Fibroblast of skin of left biceps (primary cell): ENCODE measurements at regions not wholly inside any gene's neighbourhood (a gene's known extent, or its start where the extent isn't known, plus 50 kb on each side); places are given as distances from the start of the nearest gene placed in this dataset.
A peak's percentile ranks its signal among the peaks of the same experiment; 100 is the strongest.
"Not testable (repeated sequence)": the region's sequence is repeated elsewhere in the genome, so short reads cannot be mapped to it uniquely, and the experiment has no call there.

Source experiments
- DNase-seq, 2 experiments: peaks; one replicate each; pipeline ENCODE4 v3.0.0-alpha.2; 2013; ENCODE audit warnings: low read depth in 2 of 2

DNA sequence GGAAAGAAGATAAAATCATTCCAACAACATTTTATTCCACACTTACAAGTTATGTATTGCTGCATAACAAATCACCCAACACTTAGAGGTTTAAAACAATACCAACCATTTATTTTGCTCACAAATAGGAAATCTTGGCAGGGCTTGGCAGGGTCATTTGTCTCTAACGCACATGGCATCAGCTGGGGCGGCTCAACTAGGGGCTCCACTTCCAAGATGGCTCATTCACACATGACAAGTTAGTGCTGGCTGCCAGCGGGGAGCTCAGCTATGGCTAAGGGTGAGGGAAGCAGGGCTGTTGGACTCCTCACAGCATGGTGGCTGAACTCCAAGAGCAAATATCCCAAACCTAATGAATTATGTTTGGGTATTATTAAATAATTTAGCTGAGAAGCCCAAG lies 377.0 kb downstream of the ZNF674 start:
- no peak for DNase-seq

- no peak for DNase-seq
Measured at GRCh38 chrX:46165866-46166265, 379.4 kb downstream of the ZNF674 start.

GRCh38 chrX:46165411-46165810 lies 379.8 kb downstream of the ZNF674 start:
- DNase-seq, result peak; percentile 25 to 31

DNA sequence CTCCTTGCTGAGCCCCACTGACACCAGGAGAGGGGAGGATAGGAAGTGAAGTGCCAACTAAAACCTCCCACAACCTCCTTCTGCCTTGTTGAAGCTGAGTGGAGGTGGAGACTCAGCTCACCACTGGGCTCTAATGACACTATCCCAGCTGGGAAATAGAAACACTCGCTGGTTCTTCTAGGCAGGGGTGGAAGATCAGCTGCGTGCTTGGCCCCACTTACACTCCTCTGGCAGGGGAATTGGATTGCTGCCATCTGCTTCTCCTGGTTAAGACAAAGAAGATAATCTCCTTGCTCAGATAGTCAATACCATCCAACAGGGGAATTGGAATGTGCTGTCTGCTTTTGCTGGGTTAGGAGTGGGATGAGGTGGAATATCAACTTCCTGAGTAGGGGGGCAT lies 392.5 kb downstream of the ZNF674 start:
- no peak for DNase-seq

- not testable (repeated sequence) for DNase-seq
Measured at GRCh38 chrX:46151332-46151731, 393.9 kb downstream of the ZNF674 start.

GRCh38 chrX:46144566-46144965 lies 400.7 kb downstream of the ZNF674 start:
- DNase-seq, result no peak

DNA sequence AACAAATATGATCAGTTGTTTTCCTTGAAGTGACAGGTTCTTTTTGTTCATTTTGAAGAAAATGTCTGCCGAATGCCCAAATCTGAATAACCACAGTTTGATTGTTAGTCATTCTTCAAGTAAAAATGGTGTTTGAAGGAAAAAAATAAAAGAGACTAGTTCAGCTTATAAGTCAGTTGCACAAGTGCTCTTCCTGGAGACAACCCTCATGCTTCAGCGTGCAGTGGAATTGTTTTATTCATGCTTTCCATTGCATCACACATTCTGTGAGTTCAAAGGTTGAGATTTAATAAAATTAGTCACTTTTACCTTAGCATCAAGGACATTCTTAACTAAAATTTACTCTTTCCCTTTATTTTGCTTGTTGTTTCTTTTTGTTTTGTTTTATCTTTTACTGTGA lies 404.9 kb downstream of the ZNF674 start:
- no peak for DNase-seq

- DNase-seq, result no peak
Measured at GRCh38 chrX:46130247-46130646, 415.0 kb downstream of the ZNF674 start.

GRCh38 chrX:46125111-46125510 lies 420.1 kb downstream of the ZNF674 start:
- no peak for DNase-seq

GRCh38 chrX:46117234-46117633 lies 428.0 kb downstream of the ZNF674 start:
- no peak for DNase-seq

DNA sequence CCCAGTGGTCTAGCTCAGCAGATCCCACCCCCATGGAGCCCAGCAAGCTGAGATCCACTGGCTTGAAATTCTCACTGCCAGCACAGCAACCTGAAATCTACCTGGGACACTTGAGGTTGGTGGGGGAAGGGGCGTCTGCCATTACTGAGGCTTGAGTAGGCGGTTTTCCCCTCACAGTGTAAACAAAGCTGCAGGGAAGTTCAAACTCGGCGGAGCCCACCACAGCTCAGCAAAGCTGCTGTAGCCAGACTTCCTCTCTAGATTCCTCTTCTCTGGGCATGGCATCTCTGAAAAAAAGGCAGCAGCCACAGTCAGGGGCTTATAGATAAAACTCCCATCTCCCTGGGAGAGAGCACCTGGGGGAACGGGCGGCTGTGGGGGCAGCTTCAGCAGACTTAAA lies 457.9 kb downstream of the ZNF674 start:
- DNase-seq, result not testable (repeated sequence)

GRCh38 chrX:46080121-46080520 lies 465.1 kb downstream of the ZNF674 start:
- DNase-seq, result not testable (repeated sequence)

- no peak for DNase-seq
Measured at GRCh38 chrX:46072791-46073190, 472.4 kb downstream of the ZNF674 start.

GRCh38 chrX:46072372-46072771 lies 472.8 kb downstream of the ZNF674 start:
- DNase-seq, result no peak

DNA sequence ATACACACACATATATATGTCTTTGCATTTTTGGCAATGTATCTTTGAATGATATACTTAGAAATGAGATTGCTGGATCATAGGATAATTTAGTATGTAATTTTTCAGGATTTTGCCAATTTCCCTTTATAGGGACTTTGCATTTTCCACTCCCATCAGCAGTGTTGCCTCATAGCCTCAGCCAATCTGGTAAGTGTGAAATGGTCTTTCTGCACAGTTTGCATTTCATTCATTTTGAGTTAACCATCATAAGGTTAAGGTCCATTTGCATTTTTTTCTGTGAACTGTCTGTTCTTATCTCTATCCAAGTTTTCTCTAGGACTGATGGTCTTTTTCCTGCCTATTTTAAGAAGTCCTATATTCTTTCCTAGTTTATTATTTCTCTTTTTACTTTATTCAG lies 474.8 kb downstream of the ZNF674 start:
- DNase-seq, result no peak

DNA sequence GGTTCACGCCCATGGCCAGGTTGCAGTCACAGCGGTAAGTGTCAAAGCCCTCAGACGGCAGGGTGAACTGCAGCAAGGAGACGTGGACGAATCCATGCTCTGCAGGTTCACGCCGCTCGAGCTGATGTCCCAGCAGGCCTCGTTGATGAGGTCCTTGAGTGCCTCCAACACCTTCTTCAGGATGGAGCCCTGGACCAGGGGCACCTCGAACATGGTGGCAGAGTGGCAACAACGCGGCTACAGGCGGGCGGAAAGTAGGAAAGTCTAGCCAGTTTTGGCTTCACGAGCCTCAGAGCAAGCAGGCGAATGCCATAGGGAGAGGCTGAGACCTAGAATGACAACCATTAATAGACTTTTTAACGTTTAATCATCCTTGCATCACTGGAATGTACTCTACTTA lies 485.9 kb downstream of the ZNF674 start:
- DNase-seq, result no peak

DNA sequence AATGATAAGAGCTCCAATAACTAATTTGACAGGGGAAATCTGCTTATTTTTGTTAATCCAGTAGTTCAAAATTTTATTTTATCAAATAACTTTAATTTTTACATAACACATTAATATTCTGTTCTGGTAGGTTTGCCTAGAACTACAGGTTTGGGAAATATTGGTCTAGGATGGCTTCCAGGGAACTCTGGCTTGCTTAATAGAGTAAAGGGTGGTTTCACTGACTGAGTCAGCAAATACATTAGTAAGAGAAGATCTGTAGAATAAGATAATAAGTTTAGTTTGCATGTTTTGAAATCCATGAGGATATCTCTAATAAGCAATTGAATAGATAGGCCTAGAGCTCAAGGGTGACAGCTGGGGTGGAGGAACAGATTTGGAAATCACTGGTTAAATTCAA lies 500.7 kb downstream of the ZNF674 start:
- DNase-seq, result no peak

- no peak for DNase-seq
Measured at GRCh38 chrX:46040001-46040400, 505.2 kb downstream of the ZNF674 start.

- no peak for DNase-seq
Measured at GRCh38 chrX:46039526-46039925, 505.7 kb downstream of the ZNF674 start.

DNA sequence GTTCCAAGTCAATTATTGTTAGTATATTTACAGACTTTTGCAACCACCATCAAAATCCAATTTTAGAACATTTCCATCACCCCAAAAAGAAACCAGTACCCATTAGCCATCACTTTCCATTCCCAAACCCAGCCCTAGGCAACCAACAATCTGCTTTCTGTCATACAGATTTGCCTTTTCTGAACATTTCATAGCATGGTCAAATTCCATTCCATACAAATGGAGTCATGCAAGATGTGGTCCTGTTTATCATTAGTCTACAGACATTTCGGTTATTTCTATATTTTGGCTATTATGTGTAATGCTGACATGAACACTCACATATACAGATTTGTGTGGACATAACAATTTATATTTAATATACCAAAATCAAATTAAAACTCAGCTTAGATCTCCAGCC lies 508.7 kb downstream of the ZNF674 start:
- peak; percentile 2 to 12 for DNase-seq

- DNase-seq, result no peak
Measured at GRCh38 chrX:46034868-46035267, 510.4 kb downstream of the ZNF674 start.

- DNase-seq, result no peak
Measured at GRCh38 chrX:46029777-46030176, 515.4 kb downstream of the ZNF674 start.

DNA sequence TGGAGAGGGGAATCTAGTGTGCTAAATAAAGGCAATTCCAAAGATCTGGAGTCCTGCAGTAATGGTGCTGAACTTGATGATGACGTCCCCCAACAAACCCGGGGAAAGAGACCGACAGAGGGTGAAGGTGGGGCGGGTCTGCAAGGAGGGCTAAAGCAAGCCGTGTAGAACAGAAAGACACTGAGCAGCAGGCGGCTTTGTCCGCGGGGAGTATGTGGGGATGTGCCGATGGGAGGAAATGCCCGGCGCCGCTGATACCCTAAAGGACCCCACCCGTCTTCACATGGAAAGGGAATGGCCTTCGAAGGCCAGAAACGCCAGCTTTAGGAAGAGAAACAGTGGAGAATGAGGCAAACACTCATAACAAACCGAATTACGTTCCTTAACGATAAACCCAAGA lies 528.9 kb downstream of the ZNF674 start:
- no peak for DNase-seq

DNA sequence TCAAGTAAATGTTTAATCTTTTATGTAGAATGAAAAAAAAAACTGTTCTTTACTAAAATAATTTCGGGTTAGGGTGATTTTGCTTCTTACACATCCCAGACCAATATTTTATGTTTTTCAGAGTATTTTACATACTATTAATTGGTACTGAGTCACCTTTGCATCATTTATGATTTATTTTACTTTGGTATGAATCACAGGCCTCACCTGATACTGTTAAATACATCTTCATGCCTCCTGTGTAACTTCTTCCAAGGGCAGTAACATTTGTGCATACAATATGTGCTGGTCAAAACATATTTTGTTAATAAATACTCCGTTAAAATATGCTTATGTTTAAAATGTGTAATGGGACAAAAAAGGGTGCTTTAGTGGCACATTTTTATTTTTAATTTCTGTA lies 529.6 kb downstream of the ZNF674 start:
- no peak for DNase-seq
